ENCODE measurements at regions not wholly inside any gene's neighbourhood (a gene's known extent, or its start where the extent isn't known, plus 50 kb on each side); places are given as distances from the start of the nearest gene placed in this dataset.

DNA sequence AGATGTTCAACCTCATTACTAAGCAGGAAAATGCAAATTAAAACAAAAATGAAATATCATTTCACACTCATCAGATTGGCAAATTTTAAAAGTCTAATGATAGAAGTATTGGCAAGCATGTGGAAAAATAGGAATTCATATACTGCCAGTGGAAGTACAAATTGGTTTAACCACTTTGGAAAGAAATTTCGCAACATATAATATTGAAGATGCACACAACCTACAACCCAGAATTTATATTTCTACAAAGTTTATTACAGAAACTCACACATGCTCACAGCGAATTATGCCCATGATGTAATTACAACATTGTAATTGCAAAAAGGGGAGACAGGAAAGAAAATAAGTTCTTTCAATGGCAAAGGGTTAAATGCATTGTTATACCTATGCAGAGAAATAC is 324.1 kb downstream of the IGSF11 start:
- no peak overlapping the region for H3K4me3 ChIP-seq (ENCODE audit: low read depth, low read length)
- TF ChIP-seq MAX (IDR thresholded peaks at IDR 0.05; ENCODE audit: low read depth, low read length) (no peak), MYC (IDR thresholded peaks at IDR 0.05; ENCODE audit: low read depth, low read length) (no peak), POLR2A (IDR thresholded peaks at IDR 0.05; ENCODE audit: extremely low read depth, insufficient read length) (no peak)
- TF ChIP-seq, protein P1, sequence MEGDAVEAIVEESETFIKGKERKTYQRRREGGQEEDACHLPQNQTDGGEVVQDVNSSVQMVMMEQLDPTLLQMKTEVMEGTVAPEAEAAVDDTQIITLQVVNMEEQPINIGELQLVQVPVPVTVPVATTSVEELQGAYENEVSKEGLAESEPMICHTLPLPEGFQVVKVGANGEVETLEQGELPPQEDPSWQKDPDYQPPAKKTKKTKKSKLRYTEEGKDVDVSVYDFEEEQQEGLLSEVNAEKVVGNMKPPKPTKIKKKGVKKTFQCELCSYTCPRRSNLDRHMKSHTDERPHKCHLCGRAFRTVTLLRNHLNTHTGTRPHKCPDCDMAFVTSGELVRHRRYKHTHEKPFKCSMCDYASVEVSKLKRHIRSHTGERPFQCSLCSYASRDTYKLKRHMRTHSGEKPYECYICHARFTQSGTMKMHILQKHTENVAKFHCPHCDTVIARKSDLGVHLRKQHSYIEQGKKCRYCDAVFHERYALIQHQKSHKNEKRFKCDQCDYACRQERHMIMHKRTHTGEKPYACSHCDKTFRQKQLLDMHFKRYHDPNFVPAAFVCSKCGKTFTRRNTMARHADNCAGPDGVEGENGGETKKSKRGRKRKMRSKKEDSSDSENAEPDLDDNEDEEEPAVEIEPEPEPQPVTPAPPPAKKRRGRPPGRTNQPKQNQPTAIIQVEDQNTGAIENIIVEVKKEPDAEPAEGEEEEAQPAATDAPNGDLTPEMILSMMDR (IDR thresholded peaks at IDR 0.05; ENCODE audit: low read depth, low read length): no peak
- DNase-seq (ENCODE audit: low read depth): no peak

DNA sequence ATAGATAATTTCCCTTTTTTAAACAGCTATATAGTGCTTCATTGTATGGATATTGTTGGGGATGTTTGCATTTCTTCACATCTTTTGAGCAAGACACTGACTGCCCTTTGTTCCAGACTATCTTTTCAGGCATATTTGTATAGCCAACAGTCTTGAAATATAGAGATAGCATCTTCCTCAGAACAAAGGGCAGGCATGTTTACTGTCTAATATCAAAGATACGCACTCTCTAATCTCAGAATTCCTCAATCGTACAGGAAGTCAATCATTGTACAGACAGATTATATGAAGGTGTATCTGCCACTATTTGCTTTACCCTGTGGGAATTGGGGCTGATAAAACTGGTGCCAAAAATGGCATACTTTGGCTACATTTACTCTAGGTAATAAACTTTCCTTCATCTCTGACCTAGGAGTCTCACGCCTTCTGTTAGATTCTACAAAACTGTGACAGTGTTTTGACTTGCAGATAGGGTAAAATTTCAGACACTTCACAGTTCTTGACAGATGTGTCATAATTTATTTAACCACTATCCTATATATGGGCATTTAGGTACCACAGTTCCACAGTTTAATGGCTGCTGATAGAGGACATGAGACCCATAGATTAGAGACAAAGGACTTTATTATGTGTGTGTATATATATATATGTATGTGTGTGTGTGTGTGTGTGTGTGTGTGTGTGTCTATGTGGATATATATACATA is 321.0 kb downstream of the IGSF11 start:
- no peak for DNase-seq (ENCODE audit: low read depth)
- no peak overlapping the region for H3K4me3 ChIP-seq (ENCODE audit: low read depth, low read length)
- TF ChIP-seq MAX (IDR thresholded peaks at IDR 0.05; ENCODE audit: low read depth, low read length) (no peak), MYC (IDR thresholded peaks at IDR 0.05; ENCODE audit: low read depth, low read length) (no peak), POLR2A (IDR thresholded peaks at IDR 0.05; ENCODE audit: extremely low read depth, insufficient read length) (no peak)
- TF ChIP-seq, protein P1 (IDR thresholded peaks at IDR 0.05; ENCODE audit: low read depth, low read length): no peak

- TF ChIP-seq MAX (IDR thresholded peaks at IDR 0.05; ENCODE audit: low read depth, low read length): no peak
- no peak for TF ChIP-seq MYC (IDR thresholded peaks at IDR 0.05; ENCODE audit: low read depth, low read length)
- TF ChIP-seq POLR2A (IDR thresholded peaks at IDR 0.05; ENCODE audit: extremely low read depth, insufficient read length): no peak
- TF ChIP-seq, protein P1 (IDR thresholded peaks at IDR 0.05; ENCODE audit: low read depth, low read length): no peak
- no peak overlapping the region for H3K4me3 ChIP-seq (ENCODE audit: low read depth, low read length)
- no peak for DNase-seq (ENCODE audit: low read depth)
Measured at GRCh38 chr3:118714800-118715199, 319.8 kb downstream of the IGSF11 start.

DNA sequence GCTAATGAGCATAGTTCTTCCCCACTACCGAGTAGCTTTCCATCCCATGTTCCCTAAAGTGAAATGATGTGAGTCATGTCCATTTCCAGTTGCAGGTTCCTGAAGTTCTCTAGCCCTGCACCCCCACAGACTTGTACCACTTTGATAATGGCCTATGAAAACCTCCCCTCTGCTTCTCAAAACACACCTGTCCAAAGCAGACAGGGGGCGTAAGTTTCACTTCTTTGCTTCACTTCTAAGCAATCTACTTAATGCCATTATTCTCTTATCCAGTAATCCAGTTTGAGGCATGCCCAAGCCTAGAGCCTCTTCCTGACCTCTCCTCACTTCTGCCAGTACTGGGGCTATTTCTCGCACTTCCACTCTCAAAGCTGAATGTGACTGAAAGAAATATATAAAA is 305.1 kb downstream of the IGSF11 start:
- TF ChIP-seq MAX (IDR thresholded peaks at IDR 0.05; ENCODE audit: low read depth, low read length) (no peak), MYC (IDR thresholded peaks at IDR 0.05; ENCODE audit: low read depth, low read length) (no peak), POLR2A (IDR thresholded peaks at IDR 0.05; ENCODE audit: extremely low read depth, insufficient read length) (no peak)
- TF ChIP-seq, protein P1 (IDR thresholded peaks at IDR 0.05; ENCODE audit: low read depth, low read length): peak; percentile 13
- DNase-seq (ENCODE audit: low read depth): peak; percentile 4

DNA sequence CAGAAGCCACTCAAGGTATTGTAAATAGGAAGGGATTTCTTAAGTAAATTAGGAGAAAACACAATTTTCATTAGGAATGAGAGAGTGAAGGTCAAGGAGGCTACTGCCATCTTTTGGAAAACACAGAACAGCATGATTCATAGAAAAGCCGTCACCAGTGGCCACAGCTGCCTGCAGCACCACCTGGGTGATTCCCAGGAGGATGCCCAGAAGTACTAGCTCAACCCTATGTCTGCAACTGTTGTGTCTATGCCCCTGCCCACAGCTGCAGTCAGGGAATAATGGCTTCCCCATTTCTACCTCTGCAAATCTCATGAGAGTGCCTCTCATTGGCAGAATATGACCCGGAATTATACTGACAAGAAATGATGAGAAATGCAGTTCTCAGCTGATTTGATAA is 300.0 kb downstream of the IGSF11 start:
- TF ChIP-seq MAX (IDR thresholded peaks at IDR 0.05; ENCODE audit: low read depth, low read length): no peak
- no peak for TF ChIP-seq POLR2A (IDR thresholded peaks at IDR 0.05; ENCODE audit: extremely low read depth, insufficient read length)
- TF ChIP-seq, protein P1 (IDR thresholded peaks at IDR 0.05; ENCODE audit: low read depth, low read length): no peak
- no peak for TF ChIP-seq MYC (IDR thresholded peaks at IDR 0.05; ENCODE audit: low read depth, low read length)
- H3K4me3 ChIP-seq (ENCODE audit: low read depth, low read length): no peak overlapping the region
- DNase-seq (ENCODE audit: low read depth): no peak

More for the DNA sequence above, 305.1 kb downstream of the IGSF11 start:
- H3K4me3 ChIP-seq (ENCODE audit: low read depth, low read length): no peak overlapping the region
